IPS-18c (cell line): ENCODE measurements at regions not wholly inside any gene's neighbourhood (a gene's known extent, or its start where the extent isn't known, plus 50 kb on each side); places are given as distances from the start of the nearest gene placed in this dataset.

Experiments used
- H3K4me3 ChIP-seq: 2 replicates; pipeline ENCODE4 v1.7.0; 2013; ENCODE audit warnings: low read depth, mild to moderate bottlenecking, low read length, moderate library complexity; ENCODE audit not compliant: insufficient read depth
- H3K9me3 ChIP-seq: one replicate; pipeline ENCODE4 v1.6.1; 2013; ENCODE audit warnings: mild to moderate bottlenecking, low read length, moderate library complexity; ENCODE audit not compliant: control insufficient read depth, insufficient read depth

DNA sequence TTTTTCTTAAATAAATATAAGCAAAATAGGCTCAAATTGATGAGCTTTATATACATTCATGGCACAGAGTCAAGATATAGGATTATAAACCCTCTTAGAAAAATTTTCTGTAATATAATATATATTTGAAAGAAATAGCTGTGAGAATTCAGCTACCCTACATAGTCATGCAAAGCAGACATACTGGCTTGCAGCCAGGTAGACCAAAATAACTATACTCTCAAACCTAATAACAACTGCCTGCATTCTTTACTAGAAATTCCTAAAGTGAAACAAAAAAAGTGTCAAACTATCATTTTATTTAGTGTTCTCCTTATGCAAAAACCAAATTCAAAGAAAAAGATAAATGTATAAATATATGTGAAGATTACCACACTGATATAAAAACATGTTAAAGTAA, 1390.2 kb downstream of the C4orf33 start:
- H3K4me3 ChIP-seq = no peak overlapping the region
- no peaks in the 10 kb centered on the region for H3K9me3 ChIP-seq

DNA sequence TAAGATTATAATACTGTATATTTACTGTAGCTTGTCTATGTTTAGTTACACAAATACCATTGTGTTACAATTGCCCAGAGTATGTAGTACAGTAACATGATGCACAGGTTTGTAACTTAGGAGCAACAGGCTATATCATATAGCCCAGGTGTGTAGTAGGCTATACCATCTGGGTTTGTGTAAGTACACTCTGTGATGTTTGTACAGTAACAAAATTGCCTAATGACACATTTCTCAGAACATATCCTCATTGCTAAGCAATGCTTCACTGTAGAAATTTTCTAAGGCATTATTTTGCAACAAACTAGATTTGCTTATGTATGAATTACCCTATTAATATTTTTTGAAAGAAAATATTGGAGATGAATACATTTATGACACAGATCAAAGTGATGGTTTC, 1390.9 kb downstream of the C4orf33 start:
- Histone ChIP-seq H3K4me3 (no peak overlapping the region), H3K9me3 (no peaks in the 10 kb centered on the region)

GRCh38 chr4:130510661-130511060, 1414.7 kb downstream of the C4orf33 start:
- Histone ChIP-seq H3K9me3 (no peaks in the 10 kb centered on the region), H3K4me3 (no peak overlapping the region)

DNA sequence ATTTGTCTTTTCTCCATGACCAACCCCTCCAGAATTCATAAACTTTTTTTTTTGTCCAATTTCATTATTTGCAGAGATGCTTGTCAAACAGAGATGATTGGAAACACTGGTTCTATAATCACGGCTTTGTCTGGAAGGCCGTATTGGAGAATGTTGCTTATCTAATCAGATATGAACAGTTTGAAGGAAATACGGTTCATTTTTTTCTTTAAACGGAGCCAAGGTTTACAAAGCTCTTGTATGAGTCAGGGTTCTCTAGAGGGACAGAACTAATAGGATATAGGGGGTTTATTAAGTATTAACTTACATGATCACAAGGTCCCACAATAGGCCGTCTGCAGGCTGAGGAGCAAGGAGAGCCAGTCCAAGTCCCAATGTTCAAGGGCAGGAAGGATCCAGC, 1415.8 kb downstream of the C4orf33 start:
- Histone ChIP-seq H3K4me3 (no peak overlapping the region), H3K9me3 (no peaks in the 10 kb centered on the region)

- Histone ChIP-seq H3K4me3 (no peak overlapping the region), H3K9me3 (peaks cover 13% of the 10 kb centered on the region)
Measured at GRCh38 chr4:130524057-130524456, 1428.1 kb downstream of the C4orf33 start.

- H3K4me3 ChIP-seq = no peak overlapping the region
- H3K9me3 ChIP-seq = no peaks in the 10 kb centered on the region
Measured at GRCh38 chr4:130530505-130530904, 1434.6 kb downstream of the C4orf33 start.

DNA sequence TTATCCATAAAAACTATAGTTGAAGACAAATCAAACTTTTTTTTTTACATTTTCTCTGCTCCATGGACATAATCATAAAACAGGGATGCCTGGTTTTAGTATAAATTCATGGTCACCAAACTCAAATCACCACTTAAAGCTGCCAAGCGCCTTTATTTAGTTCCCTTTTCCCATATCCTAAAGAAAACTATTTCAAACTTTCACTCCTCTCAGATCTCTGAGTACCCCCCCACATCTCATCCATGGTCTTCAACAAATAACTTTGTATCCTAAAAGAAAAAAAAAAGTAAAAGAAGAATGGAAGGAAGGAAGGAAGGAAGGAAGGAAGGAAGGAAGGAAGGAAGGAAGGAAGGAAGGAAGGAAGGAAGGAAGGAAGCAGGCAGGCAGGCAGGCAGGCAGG, 1438.7 kb downstream of the C4orf33 start:
- Histone ChIP-seq H3K4me3 (no peak overlapping the region), H3K9me3 (no peaks in the 10 kb centered on the region)

- no peaks in the 10 kb centered on the region for H3K9me3 ChIP-seq
- no peak overlapping the region for H3K4me3 ChIP-seq
Measured at GRCh38 chr4:130542953-130543352, 1447.0 kb downstream of the C4orf33 start.

DNA sequence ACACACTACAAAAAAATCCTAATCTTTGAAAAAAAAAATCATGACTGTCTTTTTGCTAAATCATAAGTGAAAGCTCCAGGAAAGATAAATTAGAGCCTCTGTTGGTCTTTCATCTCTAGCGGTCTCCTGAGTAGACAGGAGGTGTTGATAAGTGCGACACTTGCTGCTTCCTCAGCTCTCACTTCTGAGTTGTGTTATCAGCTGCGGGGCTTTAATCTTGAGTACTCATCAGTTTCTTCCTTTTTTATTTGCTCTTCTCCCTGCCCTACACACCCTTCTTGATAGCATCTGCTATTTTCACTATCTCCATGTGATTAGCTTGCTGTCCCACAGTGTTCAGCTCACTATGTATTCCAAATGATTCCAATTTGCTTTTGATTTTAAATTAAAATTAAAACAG, 1449.2 kb downstream of the C4orf33 start:
- no peaks in the 10 kb centered on the region for H3K9me3 ChIP-seq
- H3K4me3 ChIP-seq = no peak overlapping the region

GRCh38 chr4:130545596-130545995, 1449.6 kb downstream of the C4orf33 start:
- Histone ChIP-seq H3K9me3 (no peaks in the 10 kb centered on the region), H3K4me3 (no peak overlapping the region)

- Histone ChIP-seq H3K9me3 (no peaks in the 10 kb centered on the region), H3K4me3 (no peak overlapping the region)
Measured at GRCh38 chr4:130559268-130559667, 1463.3 kb downstream of the C4orf33 start.

DNA sequence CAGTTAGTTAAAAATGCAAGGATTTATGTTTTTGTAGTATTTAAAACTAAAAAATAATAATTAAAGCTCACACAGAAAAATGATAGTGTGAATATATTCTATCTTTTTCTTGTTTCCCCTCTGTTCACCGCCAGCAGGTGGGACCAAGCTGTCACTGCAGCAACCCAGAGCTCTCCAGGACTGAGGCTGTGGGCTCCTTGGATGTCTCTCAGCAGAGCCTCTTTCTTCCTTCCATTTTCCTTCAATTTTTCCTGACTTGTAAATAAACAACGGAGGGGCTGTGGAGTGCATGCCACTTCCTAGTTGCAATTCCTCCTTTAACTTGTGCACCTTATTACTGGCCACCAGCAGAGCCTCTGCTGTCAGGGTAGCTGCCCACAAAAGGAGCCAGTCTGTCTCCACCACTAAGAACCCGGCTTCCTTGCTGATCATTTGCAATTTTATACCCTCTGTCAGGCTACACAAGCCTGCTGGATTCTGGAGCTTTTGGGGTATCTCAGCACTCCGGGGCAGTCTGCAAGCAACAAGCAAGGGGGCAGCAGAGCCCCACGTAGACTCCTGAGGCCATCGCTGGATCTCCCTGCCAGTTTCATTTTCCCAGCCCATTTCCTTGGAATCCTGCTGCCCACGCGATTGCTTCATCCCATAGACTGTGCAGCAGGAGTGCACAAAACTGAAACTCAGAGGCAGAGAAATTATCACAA, 1467.4 kb downstream of the C4orf33 start:
- no peaks in the 10 kb centered on the region for H3K9me3 ChIP-seq
- H3K4me3 ChIP-seq = no peak overlapping the region

- H3K9me3 ChIP-seq = no peaks in the 10 kb centered on the region
- no peak overlapping the region for H3K4me3 ChIP-seq
Measured at GRCh38 chr4:130563889-130564418, 1468.0 kb downstream of the C4orf33 start.

GRCh38 chr4:130568746-130569145, 1472.8 kb downstream of the C4orf33 start:
- no peak overlapping the region for H3K4me3 ChIP-seq

DNA sequence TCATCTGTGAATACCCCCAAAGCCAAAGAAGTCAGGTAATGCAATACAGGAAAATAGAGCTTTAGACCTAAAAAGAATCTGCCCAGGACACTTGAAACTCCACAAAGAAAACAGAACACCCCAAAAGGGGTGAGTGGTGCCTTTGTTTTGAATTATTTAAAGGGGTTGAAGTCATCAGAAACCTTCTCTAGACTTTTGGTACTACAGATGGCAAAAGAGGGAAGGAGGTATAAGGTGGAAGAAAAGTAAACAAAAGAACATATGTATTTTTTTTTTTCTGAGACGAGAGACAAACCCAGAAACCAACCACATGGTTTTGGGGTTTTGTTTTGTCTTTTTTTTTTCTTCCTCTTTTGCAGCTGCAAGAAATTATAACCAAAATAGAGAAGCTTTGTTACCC, 1477.8 kb downstream of the C4orf33 start:
- peaks cover 2% of the 10 kb centered on the region for H3K9me3 ChIP-seq
- H3K4me3 ChIP-seq = 0 out of 2 replicates have a peak overlapping the region, but pooled peaks have one; percentile 36

More at GRCh38 chr4:130568746-130569145, 1472.8 kb downstream of the C4orf33 start:
- H3K9me3 ChIP-seq = peaks cover 2% of the 10 kb centered on the region

GRCh38 chr4:130574215-130574614, 1478.3 kb downstream of the C4orf33 start:
- Histone ChIP-seq H3K9me3 (peaks cover 2% of the 10 kb centered on the region), H3K4me3 (no peak overlapping the region)

DNA sequence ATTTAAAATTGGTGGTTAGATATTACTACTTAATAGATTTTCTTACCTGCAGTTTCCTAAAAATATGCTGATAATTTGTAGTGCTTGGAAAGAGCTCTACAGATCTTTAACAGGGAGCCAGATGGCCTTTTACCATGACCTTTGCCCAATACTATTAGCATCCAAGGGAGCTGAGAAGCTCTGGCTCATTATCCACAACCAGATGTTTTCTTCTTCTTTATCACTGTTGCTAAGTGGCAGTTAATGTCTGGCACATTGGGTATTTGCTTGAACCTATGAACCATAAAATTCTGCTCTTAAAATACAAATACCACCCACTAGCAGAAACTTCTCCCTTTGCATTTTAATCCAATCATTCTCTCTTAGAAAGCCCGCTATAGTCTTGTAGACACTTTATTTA, 1480.3 kb downstream of the C4orf33 start:
- H3K4me3 ChIP-seq = no peak overlapping the region

DNA sequence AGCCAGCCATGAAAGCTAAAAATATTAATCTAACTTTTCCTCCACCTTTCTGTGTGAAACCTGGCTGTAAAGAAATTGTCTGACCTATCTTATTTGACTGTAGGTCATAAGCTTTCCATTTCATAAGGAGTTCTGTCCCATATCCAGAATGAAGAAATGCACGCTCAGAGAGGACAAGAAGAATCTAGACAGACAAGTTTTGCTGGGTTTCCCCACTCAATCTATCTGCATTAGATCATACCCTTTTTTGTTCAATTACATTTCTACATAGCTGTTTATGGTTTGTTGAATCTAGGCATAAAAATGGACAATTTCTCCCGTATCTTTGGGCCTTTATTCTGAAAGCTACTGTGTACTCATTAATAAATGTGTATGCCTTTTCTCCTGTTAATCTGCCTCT, 1495.1 kb downstream of the C4orf33 start:
- Histone ChIP-seq H3K4me3 (no peak overlapping the region), H3K9me3 (no peaks in the 10 kb centered on the region)

More for the DNA sequence above, 1480.3 kb downstream of the C4orf33 start:
- no peaks in the 10 kb centered on the region for H3K9me3 ChIP-seq

DNA sequence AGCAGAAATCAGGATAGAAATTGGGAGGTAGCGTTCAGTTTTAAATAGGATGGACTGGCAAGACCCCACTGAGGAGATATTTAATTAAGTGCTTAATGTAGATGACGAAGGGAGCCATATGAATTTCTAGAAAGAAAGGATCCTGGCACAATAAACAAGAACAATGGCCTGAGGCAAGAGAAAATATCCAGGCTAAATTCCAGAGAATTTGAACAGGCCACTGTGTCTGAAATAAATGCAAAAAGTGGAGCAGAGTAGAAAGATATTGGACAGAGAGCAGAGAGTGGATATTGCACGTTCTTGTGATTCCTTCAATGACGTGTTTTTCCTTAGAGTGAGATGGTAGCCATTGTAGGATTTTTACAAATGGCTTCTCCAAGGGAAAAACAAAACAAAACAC, 1504.8 kb downstream of the C4orf33 start:
- no peak overlapping the region for H3K4me3 ChIP-seq
- H3K9me3 ChIP-seq = no peaks in the 10 kb centered on the region
